GM12878 (cell line): ENCODE measurements at regions not wholly inside any gene's neighbourhood (a gene's known extent, or its start where the extent isn't known, plus 50 kb on each side); places are given as distances from the start of the nearest gene placed in this dataset.

Source experiments
- ATAC-seq: fragments of 200-7000 bp; cut with Tn5 transposase; 3 replicates; pipeline ENCODE4 v1.9.1; 2020; ENCODE audit warnings: mild to moderate bottlenecking, moderate library complexity
- BruUV-seq: library from RNA; stranded (reverse); fragments of 400-500 nt; replicated peaks from 2 replicates; lab custom pipeline; 2021; lab: Mats Ljungman, UMichigan
- CTCF ChIA-PET: fragments of 300-600 bp; sonication (Branson Sonifier 250); formaldehyde crosslinking; extraction: SDS; loops from one replicate; lab custom pipeline; 2021; ENCODE audit warnings: inconsistent platforms; lab: Yijun Ruan, JAX
- POLR2A ChIA-PET: fragments of 350-600 bp; formaldehyde crosslinking; extraction: SDS; loops from one replicate; lab custom pipeline; 2021; ENCODE audit warnings: inconsistent platforms; lab: Charles Lee
- RAD21 ChIA-PET: fragments of 300-600 bp; sonication (Branson Sonifier 250); formaldehyde crosslinking; loops from one replicate; lab custom pipeline; 2023; ENCODE audit warnings: antibody characterized with exemption; ENCODE audit not compliant: unreplicated experiment; lab: Charles Lee
- SMC1A ChIA-PET: fragments of 300-600 bp; sonication (Branson Sonifier 250); formaldehyde crosslinking; loops from one replicate; lab custom pipeline; 2023; ENCODE audit not compliant: unreplicated experiment, uncharacterized antibody; lab: Charles Lee
- DNase-seq: peaks from one replicate; pipeline ENCODE4 v3.0.0-alpha.2; 2011; ENCODE audit warnings: low read depth, low spot score
- FAIRE-seq: peaks from 3 replicates; lab custom pipeline; 2011; peaks lifted over from hg19 to GRCh38; lab: Jason Lieb, UNC
- H2AFZ ChIP-seq: 2 replicates; pipeline ENCODE4 v1.6.0; 2011; ENCODE audit warnings: low read depth, low read length, control low read depth; ENCODE audit not compliant: control insufficient read depth
- H3K27ac ChIP-seq: 2 replicates; pipeline ENCODE4 v1.5.1; 2011; ENCODE audit warnings: control low read depth; ENCODE audit not compliant: control insufficient read depth, insufficient read depth
- H3K27me3 ChIP-seq, 2 experiments: replicated peaks in 1 of 2; 2 replicates each; pipeline versions ENCODE4 v1.6.0 to v1.6.1; 2011; ENCODE audit warnings: low read length in 1 of 2; ENCODE audit not compliant: control insufficient read depth in 2 of 2, insufficient read depth in 2 of 2
- H3K36me3 ChIP-seq, 2 experiments: 2 replicates each; pipeline ENCODE4 v1.5.1; 2011; ENCODE audit warnings: low read length in 1 of 2; ENCODE audit not compliant: control insufficient read depth in 2 of 2, insufficient read depth in 2 of 2
- H3K4me1 ChIP-seq: 2 replicates; pipeline ENCODE4 v1.6.1; 2011; ENCODE audit warnings: mild to moderate bottlenecking, low read length, moderate library complexity, mixed read lengths; ENCODE audit not compliant: control insufficient read depth, insufficient read depth
- H3K4me2 ChIP-seq: 2 replicates; pipeline ENCODE4 v1.6.0; 2011; ENCODE audit warnings: control low read depth; ENCODE audit not compliant: control insufficient read depth, insufficient read depth
- H3K4me3 ChIP-seq: fragments of 200-600 bp; sonication (generic); 2 replicates; pipeline ENCODE4 v1.5.1; 2016
- H3K79me2 ChIP-seq: 2 replicates; pipeline ENCODE4 v1.6.0; 2011; ENCODE audit warnings: low read length; ENCODE audit not compliant: control insufficient read depth, insufficient read depth
- H3K9ac ChIP-seq: 2 replicates; pipeline ENCODE4 v1.8.0; 2011; ENCODE audit warnings: low read length, control low read depth, mixed read lengths; ENCODE audit not compliant: control insufficient read depth, insufficient read depth
- H3K9me3 ChIP-seq: replicated peaks from 3 replicates; pipeline ENCODE4 v1.5.1; 2011; ENCODE audit warnings: mild to moderate bottlenecking, low read length; ENCODE audit not compliant: control insufficient read depth, insufficient read depth
- H4K20me1 ChIP-seq: 2 replicates; pipeline ENCODE4 v1.6.0; 2011; ENCODE audit not compliant: control insufficient read depth, insufficient read depth
- CBX3 ChIP-seq: fragments of 200-600 bp; sonication (generic); IDR thresholded peaks from 2 replicates; pipeline ENCODE4 v1.6.1; 2016; ENCODE audit warnings: low read depth, borderline replicate concordance
- CREM ChIP-seq: IDR thresholded peaks from 2 replicates; pipeline ENCODE4 v1.6.1; 2014; ENCODE audit warnings: antibody characterized with exemption, low read depth
- MEF2A ChIP-seq: IDR thresholded peaks from 2 replicates; pipeline ENCODE4 v1.6.1; 2011; ENCODE audit warnings: low read depth, mild to moderate bottlenecking, low read length, moderate library complexity; ENCODE audit not compliant: insufficient read depth
- MYB ChIP-seq: fragments of 150-350 bp; IDR thresholded peaks from 2 replicates; pipeline ENCODE4 v1.6.1; 2014; ENCODE audit warnings: mild to moderate bottlenecking, low read depth, low read length, borderline replicate concordance
- NBN ChIP-seq: fragments of 450-650 bp; IDR thresholded peaks from 2 replicates; pipeline ENCODE4 v1.6.1; 2016
- NRF1 ChIP-seq: conservative IDR thresholded peaks from 2 replicates; pipeline ENCODE4 v1.6.1; 2011; ENCODE audit warnings: mild to moderate bottlenecking, low read depth, low read length, improper control_type of control experiment
- POLR2AphosphoS5 ChIP-seq: IDR thresholded peaks from 2 replicates; pipeline ENCODE4 v1.6.1; 2011; ENCODE audit warnings: mild to moderate bottlenecking, low read length, inconsistent platforms
- RB1 ChIP-seq: fragments of 450-650 bp; formaldehyde crosslinking; IDR thresholded peaks from 2 replicates; pipeline ENCODE4 v1.6.1; 2017; ENCODE audit warnings: mild to moderate bottlenecking, borderline replicate concordance
- RCOR1 ChIP-seq: conservative IDR thresholded peaks from 2 replicates; pipeline ENCODE4 v1.6.1; 2012; ENCODE audit warnings: low read depth, low read length, improper control_type of control experiment
- RELA ChIP-seq: fragments of 450-650 bp; IDR thresholded peaks from 2 replicates; pipeline ENCODE4 v1.8.0; 2014; ENCODE audit warnings: borderline replicate concordance; ENCODE audit not compliant: partially characterized antibody
- SPI1 ChIP-seq: IDR thresholded peaks from 2 replicates; pipeline ENCODE4 v1.6.1; 2011; ENCODE audit warnings: low read depth, mild to moderate bottlenecking, low read length, moderate library complexity, borderline replicate concordance; ENCODE audit not compliant: insufficient read depth
- TBL1XR1 ChIP-seq: IDR thresholded peaks from 2 replicates; pipeline ENCODE4 v1.6.1; 2012; ENCODE audit warnings: low read depth, low read length, improper control_type of control experiment
- USF2 ChIP-seq: IDR thresholded peaks from 2 replicates; pipeline ENCODE4 v1.6.1; 2011; ENCODE audit warnings: low read depth, low read length, improper control_type of control experiment, borderline replicate concordance
- YBX1 ChIP-seq: fragments of 450-650 bp; IDR thresholded peaks from 2 replicates; pipeline ENCODE4 v1.6.1; 2016; ENCODE audit warnings: antibody characterized with exemption
- YY1 ChIP-seq: IDR thresholded peaks from 2 replicates; pipeline ENCODE4 v1.6.1; 2011; ENCODE audit warnings: low read depth, mild to moderate bottlenecking, low read length
- ZNF217 ChIP-seq: fragments of 450-650 bp; IDR thresholded peaks from 2 replicates; pipeline ENCODE4 v1.6.1; 2017; ENCODE audit warnings: antibody characterized with exemption, mild to moderate bottlenecking
- ZNF622 ChIP-seq: fragments of 450-650 bp; IDR thresholded peaks from 2 replicates; pipeline ENCODE4 v1.6.1; 2017; ENCODE audit warnings: mild to moderate bottlenecking, inconsistent platforms
- WGBS: methylation state at CpG from one replicate; pipeline ENCODE4 v1.1.6; 2016; ENCODE audit warnings: low lambda C conversion rate; ENCODE audit not compliant: insufficient replicate concordance, insufficient coverage; ENCODE audit errors: missing lambda C conversion rate; 5-methylcytosine and 5-hydroxymethylcytosine counted together
- in situ Hi-C: fragments of 300-500 bp; cut with MboI; formaldehyde crosslinking; loops from 9 replicates; pipeline ENCODE4 v1.14.3; 2018; ENCODE audit warnings: mixed read lengths
- intact Hi-C: fragments of 100-400 bp; cut with micrococcal nuclease; formaldehyde crosslinking; loops from one replicate; pipeline ENCODE4 v1.14.2; 2022; ENCODE audit not compliant: unreplicated experiment

- H3K36me3 ChIP-seq: no peaks in the 10 kb centered on the region
- H3K27ac ChIP-seq: no peak overlapping the region
- H3K4me1 ChIP-seq: no peaks in the 10 kb centered on the region
- H3K27me3 ChIP-seq: no peaks in the 10 kb centered on the region
- BruUV-seq: no TSS peak
- 0% methylated on average over 3 of the region's 3 CpGs for WGBS
- H3K9me3 ChIP-seq: no peaks in the 10 kb centered on the region
- no peaks in the 10 kb centered on the region for H3K79me2 ChIP-seq
- intact Hi-C loops: no loop called here
- ChIA-PET POLR2A (no interaction called here), RAD21 (no interaction called here), CTCF (interaction anchor here (0.6 kb wide), 1 partner anchor 338 kb away, joined by 3 read pairs; no protein-coding TSS in a partner anchor), SMC1A (no interaction called here)
- H3K4me3 ChIP-seq: no peak overlapping the region
- no peak for FAIRE-seq
- TF ChIP-seq MEF2A: no peak
- no peak for TF ChIP-seq NRF1
- TF ChIP-seq USF2: no peak
- no peak for TF ChIP-seq NBN
- TF ChIP-seq RB1: no peak
- TF ChIP-seq MYB: no peak
- TF ChIP-seq RCOR1: no peak
- no peak for TF ChIP-seq SPI1
- no peak for TF ChIP-seq TBL1XR1
- TF ChIP-seq YBX1: no peak
- TF ChIP-seq ZNF217: no peak
- no peak for TF ChIP-seq RELA
- TF ChIP-seq CBX3: no peak
- no peak for TF ChIP-seq ZNF622
- no peak for TF ChIP-seq POLR2AphosphoS5
- TF ChIP-seq YY1: no peak
- TF ChIP-seq CREM: no peak
- DNase-seq: no peak
- no peak overlapping the region for H3K9ac ChIP-seq
- no peaks in the 10 kb centered on the region for H4K20me1 ChIP-seq
- H2AFZ ChIP-seq: no peak overlapping the region
- no peak for ATAC-seq
- no peak overlapping the region for H3K4me2 ChIP-seq
- in situ Hi-C loops: no loop called here
Measured at GRCh38 chr7:114141415-114141814, 222.6 kb upstream of the PPP1R3A start.
